OCI-LY7 (cell line): ENCODE measurements at regions not wholly inside any gene's neighbourhood (a gene's known extent, or its start where the extent isn't known, plus 50 kb on each side); places are given as distances from the start of the nearest gene placed in this dataset.

Source experiments
- CTCF ChIP-seq: fragments of 200-600 bp; sonication (generic); conservative IDR thresholded peaks from 2 replicates; pipeline ENCODE4 v1.5.1; 2014; ENCODE audit warnings: mild to moderate bottlenecking, antibody characterized with exemption, low read length, moderate library complexity, mixed read lengths
- EZH2phosphoT487 ChIP-seq: fragments of 200-600 bp; sonication (generic); IDR thresholded peaks from 2 replicates; pipeline ENCODE4 v1.6.1; 2018; ENCODE audit warnings: low read depth, borderline replicate concordance, mild to moderate bottlenecking, mixed run types, antibody characterized with exemption, low read length, moderate library complexity, mixed read lengths

DNA sequence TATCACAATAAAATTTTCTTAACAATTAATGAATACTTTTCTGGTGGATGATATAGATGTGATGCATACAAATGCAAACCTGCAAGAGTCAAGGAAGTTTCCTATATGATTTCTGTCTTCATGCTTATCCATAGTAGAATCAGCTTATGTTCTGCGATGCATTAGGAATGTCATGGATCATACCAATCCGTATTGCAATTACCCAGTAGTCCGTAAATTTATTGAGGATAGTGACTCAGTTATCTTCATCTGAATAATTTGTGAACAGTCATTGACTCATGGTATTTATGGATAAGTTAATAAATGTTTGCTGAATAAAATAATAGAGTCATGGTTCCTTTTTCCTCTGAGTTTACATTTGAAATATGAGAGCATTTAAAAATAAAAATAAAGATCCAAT, 483.4 kb downstream of the LRFN5 start:
- TF ChIP-seq CTCF (no peak), EZH2phosphoT487 (no peak)
